ENCODE measurements at regions not wholly inside any gene's neighbourhood (a gene's known extent, or its start where the extent isn't known, plus 50 kb on each side); places are given as distances from the start of the nearest gene placed in this dataset.

GRCh38 chr11:130712480-130712879 lies 203.8 kb downstream of the SNX19 start:
- no peak for TF ChIP-seq EZH2 (IDR thresholded peaks at IDR 0.05; ENCODE audit: low read length)
- TF ChIP-seq CTCF (optimal IDR thresholded peaks at IDR 0.05 in 1 of 3, IDR thresholded peaks at IDR 0.05 in 1 of 3, conservative IDR thresholded peaks at IDR 0.05 in 1 of 3; ENCODE audit: extremely low read depth in 1 of 3, insufficient read depth in 2 of 3, low read length in 3 of 3), result no peak
